GM23248 (cell line): ENCODE measurements at regions not wholly inside any gene's neighbourhood (a gene's known extent, or its start where the extent isn't known, plus 50 kb on each side); places are given as distances from the start of the nearest gene placed in this dataset.
A peak's percentile ranks its signal among the peaks of the same experiment; 100 is the strongest.
"Not testable (repeated sequence)": the region's sequence is repeated elsewhere in the genome, so short reads cannot be mapped to it uniquely, and the experiment has no call there.

ENCODE experiments used
- DNase-seq: peaks from one replicate; pipeline ENCODE4 v3.0.0-alpha.2; 2015
- H2AFZ ChIP-seq: fragments of 200-600 bp; sonication (generic); 2 replicates; pipeline ENCODE4 v1.6.1; 2016; ENCODE audit warnings: antibody characterized with exemption
- H3F3A ChIP-seq: fragments of 200-600 bp; sonication (generic); 2 replicates; pipeline ENCODE4 v1.6.1; 2016; ENCODE audit warnings: mild to moderate bottlenecking, antibody characterized with exemption, mixed run types; ENCODE audit not compliant: insufficient read depth
- H3K27ac ChIP-seq: fragments of 200-600 bp; sonication (generic); 2 replicates; pipeline ENCODE4 v1.5.1; 2016; ENCODE audit warnings: mild to moderate bottlenecking
- H3K27me3 ChIP-seq: fragments of 200-600 bp; sonication (generic); replicated peaks from 2 replicates; pipeline ENCODE4 v1.6.1; 2016; ENCODE audit warnings: mild to moderate bottlenecking; ENCODE audit not compliant: insufficient read depth
- H3K36me3 ChIP-seq: fragments of 200-600 bp; sonication (generic); 2 replicates; pipeline ENCODE4 v1.6.1; 2016; ENCODE audit warnings: low read depth, mild to moderate bottlenecking
- H3K4me1 ChIP-seq: fragments of 200-600 bp; sonication (generic); 2 replicates; pipeline ENCODE4 v1.6.1; 2016; ENCODE audit warnings: mild to moderate bottlenecking; ENCODE audit not compliant: insufficient read depth
- H3K4me2 ChIP-seq: fragments of 200-600 bp; sonication (generic); one replicate; pipeline ENCODE4 v1.6.1; 2016; ENCODE audit warnings: mild to moderate bottlenecking; ENCODE audit not compliant: unreplicated experiment
- H3K4me3 ChIP-seq: fragments of 200-600 bp; sonication (generic); 2 replicates; pipeline ENCODE4 v1.5.1; 2016; ENCODE audit warnings: mild to moderate bottlenecking
- H3K79me2 ChIP-seq: fragments of 200-600 bp; sonication (generic); 2 replicates; pipeline ENCODE4 v1.6.1; 2016; ENCODE audit warnings: mild to moderate bottlenecking; ENCODE audit not compliant: insufficient read depth
- H3K9ac ChIP-seq: fragments of 200-600 bp; sonication (generic); 2 replicates; pipeline ENCODE4 v1.6.1; 2016; ENCODE audit warnings: mild to moderate bottlenecking
- H3K9me2 ChIP-seq: fragments of 200-600 bp; sonication (generic); 2 replicates; pipeline ENCODE4 v1.6.1; 2016; ENCODE audit warnings: mixed run types, mild to moderate bottlenecking, moderate library complexity; ENCODE audit not compliant: insufficient read depth
- H3K9me3 ChIP-seq: fragments of 200-600 bp; sonication (generic); one replicate; pipeline ENCODE4 v1.6.1; 2017; ENCODE audit warnings: low read depth
- H4K20me1 ChIP-seq: fragments of 200-600 bp; sonication (generic); 2 replicates; pipeline ENCODE4 v1.6.0; 2016; ENCODE audit not compliant: insufficient read depth
- EZH2 ChIP-seq: fragments of 200-600 bp; sonication (generic); IDR thresholded peaks from 2 replicates; pipeline ENCODE4 v1.6.1; 2018; ENCODE audit warnings: antibody characterized with exemption, mild to moderate bottlenecking; ENCODE audit not compliant: insufficient read depth, poor library complexity, severe bottlenecking
- EZH2phosphoT487 ChIP-seq: fragments of 200-600 bp; sonication (generic); IDR thresholded peaks from 2 replicates; pipeline ENCODE4 v1.6.1; 2018; ENCODE audit warnings: antibody characterized with exemption, moderate library complexity, mild to moderate bottlenecking, low read depth; ENCODE audit not compliant: insufficient read depth
- WGBS, 2 experiments: methylation state at CpG; one replicate each; pipeline ENCODE4 v1.1.6; 2015 to 2017; ENCODE audit warnings: low lambda C conversion rate in 2 of 2, low coverage in 1 of 2; ENCODE audit errors: missing lambda C conversion rate in 2 of 2; 5-methylcytosine and 5-hydroxymethylcytosine counted together
- in situ Hi-C: fragments of 300-500 bp; cut with MboI; formaldehyde crosslinking; loops from 2 replicates; pipeline ENCODE4 v1.15.0; 2020

DNA sequence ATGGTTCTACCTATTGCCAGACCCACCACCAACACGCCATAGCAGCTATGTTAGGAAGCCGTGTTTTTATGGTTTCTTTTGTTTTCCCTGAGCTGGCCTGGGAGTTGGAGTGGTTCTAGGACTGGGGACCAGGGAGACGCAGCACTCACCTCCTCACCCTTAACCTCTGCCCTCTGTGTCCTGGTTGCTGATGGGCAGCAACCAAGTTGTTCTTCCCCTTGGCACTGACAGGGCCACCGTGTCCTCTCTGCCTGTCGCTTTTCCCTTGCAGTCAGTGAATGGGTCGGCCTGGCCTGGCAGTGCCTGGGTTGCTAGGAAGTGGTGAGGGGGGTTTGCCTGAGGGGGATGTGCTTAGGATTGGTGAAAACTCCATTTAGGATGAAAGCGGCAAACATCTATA lies 197.1 kb upstream of the GATA6 start:
- H3K4me3 ChIP-seq: no peak overlapping the region
- H4K20me1 ChIP-seq: no peaks in the 10 kb centered on the region
- no peak for DNase-seq
- no peaks in the 10 kb centered on the region for H3K4me1 ChIP-seq
- H2AFZ ChIP-seq: no peak overlapping the region
- in situ Hi-C loops: no loop called here
- H3K4me2 ChIP-seq: no peak overlapping the region
- no peaks in the 10 kb centered on the region for H3K36me3 ChIP-seq
- no peaks in the 10 kb centered on the region for H3K79me2 ChIP-seq
- H3F3A ChIP-seq: no peaks in the 10 kb centered on the region
- TF ChIP-seq EZH2phosphoT487 (no peak), EZH2 (no peak)
- peaks cover 7% of the 10 kb centered on the region for H3K27me3 ChIP-seq
- H3K27ac ChIP-seq: no peak overlapping the region
- 55 to 58% methylated on average over 7 of the region's 7 CpGs for WGBS, 2 experiments
- no peaks in the 10 kb centered on the region for H3K9me3 ChIP-seq
- H3K9me2 ChIP-seq: no peaks in the 10 kb centered on the region
- H3K9ac ChIP-seq: no peak overlapping the region

DNA sequence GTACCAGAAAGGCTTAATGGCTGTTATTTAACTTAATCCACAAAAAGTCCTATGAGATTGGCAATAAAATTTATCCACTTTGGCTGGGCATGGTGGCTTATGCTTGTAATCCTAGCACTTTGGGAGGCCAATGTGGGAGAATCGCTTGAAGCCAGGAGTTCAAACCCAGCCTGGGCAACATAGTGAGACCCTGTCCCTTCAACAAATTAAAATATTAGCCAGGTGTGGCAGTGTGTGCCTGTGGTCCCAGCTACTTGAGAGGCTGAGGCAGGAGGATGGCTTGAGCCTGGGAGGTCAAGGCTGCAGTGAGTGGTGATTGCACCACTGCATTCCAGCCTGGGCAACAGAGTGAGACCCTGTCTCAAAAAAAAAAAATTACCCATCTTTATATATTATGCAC lies 193.4 kb upstream of the GATA6 start:
- not testable (repeated sequence) for H3K4me3 ChIP-seq, H3K79me2 ChIP-seq, H3K27me3 ChIP-seq, H3K9me3 ChIP-seq, H2AFZ ChIP-seq, DNase-seq, H3K9me2 ChIP-seq, H3K4me2 ChIP-seq, H3F3A ChIP-seq, H4K20me1 ChIP-seq, H3K4me1 ChIP-seq, H3K27ac ChIP-seq, H3K9ac ChIP-seq, H3K36me3 ChIP-seq
- in situ Hi-C loops: loop anchor here (25.0 kb wide), 1 partner anchor 586 kb away; no protein-coding TSS in a partner anchor
- 65 to 70% methylated on average over 1 of the region's 1 CpG for WGBS, 2 experiments

DNA sequence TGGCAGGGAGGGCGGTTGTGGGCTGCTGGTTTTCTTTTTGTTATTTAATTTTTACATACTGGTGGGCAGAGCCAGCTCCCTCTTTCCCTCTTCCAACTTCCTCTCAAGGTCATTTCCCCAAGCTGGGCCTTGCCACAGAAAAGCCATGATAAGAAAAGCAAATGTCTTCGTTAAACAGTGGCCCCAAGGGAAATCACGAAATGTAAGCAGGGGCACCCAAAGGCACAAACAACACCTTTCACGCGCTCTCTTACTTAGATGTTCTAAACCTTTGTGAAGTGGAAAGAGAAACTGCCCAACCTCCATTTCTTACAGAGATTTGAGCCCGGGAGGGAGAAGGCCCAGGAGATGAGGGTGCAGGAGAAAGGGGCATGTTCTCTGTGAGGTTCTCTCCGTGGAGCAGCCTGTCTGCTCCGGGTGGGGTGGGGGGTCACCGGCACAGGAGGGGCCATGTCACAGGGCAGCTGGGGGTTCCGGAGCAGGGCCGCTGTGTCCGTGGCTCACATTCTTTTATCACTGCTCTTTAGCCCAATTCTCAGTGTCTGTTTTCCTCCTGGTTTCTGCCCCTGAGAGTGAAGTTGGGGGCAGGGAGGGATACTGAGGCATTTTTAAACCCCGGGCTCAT lies 190.7 kb upstream of the GATA6 start:
- TF ChIP-seq EZH2: no peak
- TF ChIP-seq EZH2phosphoT487: no peak

DNA sequence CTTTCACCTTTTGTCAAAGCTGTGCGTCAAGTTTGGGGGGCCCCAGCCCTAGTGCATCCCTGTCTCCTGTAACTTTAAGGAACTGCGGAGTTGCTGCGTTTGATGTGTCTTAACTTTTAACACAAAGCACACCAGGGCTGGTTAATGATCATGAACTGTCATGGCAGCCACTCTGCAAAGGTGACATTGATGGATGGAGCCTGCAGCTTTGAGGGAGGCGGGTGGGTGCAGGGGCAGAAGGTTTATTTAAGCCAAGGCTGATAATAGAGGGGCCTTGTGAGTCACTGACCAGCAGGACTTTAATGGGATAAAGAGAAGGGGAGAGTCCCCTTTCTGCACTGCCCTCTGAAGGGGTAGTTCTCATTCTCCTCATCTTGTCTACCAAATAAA lies 190.2 kb upstream of the GATA6 start:
- in situ Hi-C loops: loop anchor here (25.0 kb wide), 1 partner anchor 583 kb away; no protein-coding TSS in a partner anchor
- Histone ChIP-seq H3K4me3 (no peak overlapping the region), H3K4me2 (no peak overlapping the region), H2AFZ (0 out of 2 replicates have a peak overlapping the region, but pooled peaks have one; percentile 24), H3K36me3 (no peaks in the 10 kb centered on the region), H3K9me2 (no peaks in the 10 kb centered on the region), H4K20me1 (no peaks in the 10 kb centered on the region), H3K4me1 (no peaks in the 10 kb centered on the region), H3K9ac (no peak overlapping the region), H3K27me3 (peaks cover 6% of the 10 kb centered on the region; the same call in 1 of the 2 replicates), H3F3A (no peaks in the 10 kb centered on the region), H3K79me2 (no peaks in the 10 kb centered on the region), H3K27ac (no peak overlapping the region), H3K9me3 (no peaks in the 10 kb centered on the region)
- WGBS, 2 experiments: 11 to 22% methylated on average over 4 of the region's 4 CpGs
- no peak for TF ChIP-seq EZH2phosphoT487
- no peak for TF ChIP-seq EZH2
- no peak for DNase-seq

More for the DNA sequence above, 190.7 kb upstream of the GATA6 start:
- Histone ChIP-seq H3K9me3 (no peaks in the 10 kb centered on the region), H3K36me3 (no peaks in the 10 kb centered on the region), H3K27ac (no peak overlapping the region), H2AFZ (0 out of 2 replicates have a peak overlapping the region, but pooled peaks have one; percentile 24), H3K4me1 (no peaks in the 10 kb centered on the region), H3K9ac (no peak overlapping the region), H3K9me2 (no peaks in the 10 kb centered on the region), H3K4me3 (no peak overlapping the region), H4K20me1 (no peaks in the 10 kb centered on the region), H3K27me3 (peaks cover 6% of the 10 kb centered on the region; the same call in 1 of the 2 replicates), H3K79me2 (no peaks in the 10 kb centered on the region), H3F3A (no peaks in the 10 kb centered on the region), H3K4me2 (no peak overlapping the region)
- no peak for DNase-seq
- WGBS, 2 experiments: 18% methylated on average over 12 to 13 of the region's 13 CpGs
- in situ Hi-C loops: loop anchor here (25.0 kb wide), 1 partner anchor 584 kb away; no protein-coding TSS in a partner anchor
